K562 (cell line): ENCODE measurements at regions not wholly inside any gene's neighbourhood (a gene's known extent, or its start where the extent isn't known, plus 50 kb on each side); places are given as distances from the start of the nearest gene placed in this dataset.

Source experiments
- CEBPG ChIP-seq, 3 experiments: fragments of 200-800 bp in 1 of 3; sonication (Bioruptor generic) in 1 of 3; sonication (generic) in 1 of 3; formaldehyde crosslinking in 1 of 3; IDR thresholded peaks in 2 of 3; conservative IDR thresholded peaks in 1 of 3; 2 replicates each; pipeline versions ENCODE4 v1.6.1 to v1.8.0; 2016 to 2022; ENCODE audit warnings: missing compliant biosample characterization in 2 of 3, missing genetic modification characterization in 2 of 3, mild to moderate bottlenecking in 1 of 3, missing genetic modification reagents in 1 of 3
- E2F6 ChIP-seq, 2 experiments: IDR thresholded peaks; 2 replicates each; pipeline ENCODE4 v1.6.1; 2011; ENCODE audit warnings: borderline replicate concordance in 1 of 2, control low read depth in 1 of 2, low read depth in 1 of 2, low read length in 1 of 2, mild to moderate bottlenecking in 1 of 2, mixed read lengths in 1 of 2, moderate library complexity in 1 of 2; ENCODE audit not compliant: insufficient read depth in 1 of 2, insufficient read length in 1 of 2, poor library complexity in 1 of 2, severe bottlenecking in 1 of 2; ENCODE audit errors: extremely low read depth in 1 of 2
- ETS2 ChIP-seq: IDR thresholded peaks from 2 replicates; pipeline ENCODE4 v1.6.1; 2016; ENCODE audit warnings: borderline replicate concordance, missing genetic modification characterization, mild to moderate bottlenecking, moderate library complexity, missing compliant biosample characterization; ENCODE audit not compliant: poor library complexity, severe bottlenecking
- FOSL1 ChIP-seq: fragments of 200-800 bp; sonication (Bioruptor generic); conservative IDR thresholded peaks from 2 replicates; pipeline ENCODE4 v1.6.1; 2016; ENCODE audit warnings: missing genetic modification characterization, missing compliant biosample characterization
- HDAC6 ChIP-seq: IDR thresholded peaks from 2 replicates; pipeline ENCODE4 v1.6.1; 2012; ENCODE audit warnings: low read depth, mild to moderate bottlenecking, control low read depth, inconsistent platforms, low read length, moderate library complexity
- HDAC8 ChIP-seq: fragments of 450-650 bp; IDR thresholded peaks from 2 replicates; pipeline ENCODE4 v1.6.1; 2016; ENCODE audit warnings: mild to moderate bottlenecking, missing genetic modification characterization, moderate library complexity, missing compliant biosample characterization
- JUNB ChIP-seq: fragments of 450-650 bp; formaldehyde crosslinking; conservative IDR thresholded peaks from 2 replicates; pipeline ENCODE4 v1.4.0; 2020; ENCODE audit warnings: mild to moderate bottlenecking
- MITF ChIP-seq: IDR thresholded peaks from 2 replicates; pipeline ENCODE4 v1.6.1; 2014; ENCODE audit warnings: antibody characterized with exemption
- NFXL1 ChIP-seq: fragments of 450-650 bp; formaldehyde crosslinking; IDR thresholded peaks from 2 replicates; pipeline ENCODE4 v1.4.0; 2021; ENCODE audit warnings: mild to moderate bottlenecking
- POLR2B ChIP-seq: fragments of 450-650 bp; IDR thresholded peaks from 2 replicates; pipeline ENCODE4 v1.6.1; 2018; ENCODE audit warnings: low read depth; ENCODE audit not compliant: partially characterized antibody
- PTRF ChIP-seq: fragments of 450-650 bp; IDR thresholded peaks from 2 replicates; pipeline ENCODE4 v1.6.1; 2016; ENCODE audit warnings: mild to moderate bottlenecking, missing genetic modification characterization, missing compliant biosample characterization
- RFX7 ChIP-seq: fragments of 250-450 bp; sonication (Bioruptor Pico); IDR thresholded peaks from 2 replicates; pipeline ENCODE4 v1.5.1; 2021; ENCODE audit warnings: mild to moderate bottlenecking
- YY1 ChIP-seq, 3 experiments: IDR thresholded peaks; 2 replicates each; pipeline ENCODE4 v1.6.1; 2011; ENCODE audit warnings: low read length in 2 of 3, mild to moderate bottlenecking in 2 of 3, moderate library complexity in 2 of 3, borderline replicate concordance in 1 of 3, control low read depth in 1 of 3, low read depth in 1 of 3; ENCODE audit not compliant: insufficient read depth in 3 of 3, insufficient replicate concordance in 2 of 3, control insufficient read depth in 1 of 3, insufficient read length in 1 of 3; ENCODE audit errors: extremely low read depth in 1 of 3
- ZBTB8A ChIP-seq: fragments of 450-650 bp; IDR thresholded peaks from 2 replicates; pipeline ENCODE4 v1.6.1; 2018; ENCODE audit warnings: mild to moderate bottlenecking, moderate library complexity; ENCODE audit not compliant: partially characterized antibody
- ZNF253 ChIP-seq: fragments of 250-450 bp; sonication (Bioruptor Pico); conservative IDR thresholded peaks from 2 replicates; pipeline ENCODE4 v1.6.1; 2021; ENCODE audit warnings: mild to moderate bottlenecking
- ZNF3 ChIP-seq: fragments of 250-450 bp; sonication (Bioruptor Pico); IDR thresholded peaks from 2 replicates; pipeline ENCODE4 v1.5.0; 2021; ENCODE audit warnings: mild to moderate bottlenecking, moderate library complexity
- ZNF551 ChIP-seq: fragments of 250-450 bp; sonication (Bioruptor Pico); IDR thresholded peaks from 2 replicates; pipeline ENCODE4 v1.5.0; 2021; ENCODE audit warnings: mild to moderate bottlenecking, moderate library complexity
- ZNF589 ChIP-seq: fragments of 200-800 bp; sonication (Bioruptor generic); IDR thresholded peaks from 2 replicates; pipeline ENCODE4 v1.6.1; 2016; ENCODE audit warnings: low read depth, missing genetic modification characterization, missing compliant biosample characterization
- ZNF77 ChIP-seq: fragments of 250-450 bp; sonication (Bioruptor Pico); IDR thresholded peaks from 2 replicates; pipeline ENCODE4 v1.5.0; 2020
- TF ChIP-seq, protein P1 (sequence below), 2 experiments: fragments of 450-650 bp in 1 of 2; sonication (generic) in 1 of 2; formaldehyde crosslinking; conservative IDR thresholded peaks; 2 replicates each; pipeline versions ENCODE4 v1.4.0 to v1.8.1; 2020 to 2022; ENCODE audit warnings: mild to moderate bottlenecking in 1 of 2, missing genetic modification reagents in 1 of 2
- TF ChIP-seq, protein P2 (sequence below), 3 experiments: fragments of 200-800 bp in 1 of 3; sonication (Bioruptor generic) in 1 of 3; sonication (generic) in 1 of 3; formaldehyde crosslinking in 1 of 3; IDR thresholded peaks; 2 replicates each; pipeline versions ENCODE4 v1.6.1 to v1.8.0; 2016 to 2022; ENCODE audit warnings: mild to moderate bottlenecking in 2 of 3, missing compliant biosample characterization in 2 of 3, missing genetic modification characterization in 2 of 3, missing genetic modification reagents in 1 of 3
- TF ChIP-seq, protein P3 (sequence below): fragments of 450-650 bp; IDR thresholded peaks from 2 replicates; pipeline ENCODE4 v1.6.1; 2016; ENCODE audit warnings: low read depth, mild to moderate bottlenecking, moderate library complexity

- no peak for TF ChIP-seq ETS2 (tag)
- TF ChIP-seq FOSL1 (tag) = 0 out of 2 replicates have a peak, but pooled peaks have one; percentile 22
- TF ChIP-seq, protein P1, sequence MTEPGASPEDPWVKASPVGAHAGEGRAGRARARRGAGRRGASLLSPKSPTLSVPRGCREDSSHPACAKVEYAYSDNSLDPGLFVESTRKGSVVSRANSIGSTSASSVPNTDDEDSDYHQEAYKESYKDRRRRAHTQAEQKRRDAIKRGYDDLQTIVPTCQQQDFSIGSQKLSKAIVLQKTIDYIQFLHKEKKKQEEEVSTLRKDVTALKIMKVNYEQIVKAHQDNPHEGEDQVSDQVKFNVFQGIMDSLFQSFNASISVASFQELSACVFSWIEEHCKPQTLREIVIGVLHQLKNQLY (CRISPR knock-in tag; conservative IDR thresholded peaks at IDR 0.05) = no peak
- TF ChIP-seq ZBTB8A = no peak
- TF ChIP-seq ZNF551 = no peak
- no peak for TF ChIP-seq POLR2B
- TF ChIP-seq CEBPG (CRISPR knock-in tag; IDR thresholded peaks at IDR 0.05) = no peak
- 0 out of 4 replicates have a peak, but pooled peaks of 1 of the 2 experiments have one; percentile 27 for TF ChIP-seq CEBPG (tag; conservative IDR thresholded peaks at IDR 0.05 in 1 of 2, IDR thresholded peaks at IDR 0.05 in 1 of 2)
- TF ChIP-seq ZNF3 (CRISPR knock-in tag) = no peak
- TF ChIP-seq JUNB = no peak
- TF ChIP-seq HDAC8 (tag) = no peak
- no peak for TF ChIP-seq MITF
- TF ChIP-seq ZNF589 (CRISPR knock-in tag) = no peak
- TF ChIP-seq RFX7 (CRISPR knock-in tag) = no peak
- no peak for TF ChIP-seq HDAC6
- TF ChIP-seq ZNF77 = no peak
- no peak for TF ChIP-seq E2F6 (IDR thresholded peaks at IDR 0.05; ENCODE audit: borderline replicate concordance in 1 of 2, extremely low read depth in 1 of 2, insufficient read depth in 1 of 2, insufficient read length in 1 of 2, low read depth in 1 of 2, low read length in 1 of 2, poor library complexity in 1 of 2, severe bottlenecking in 1 of 2)
- TF ChIP-seq, protein P2, sequence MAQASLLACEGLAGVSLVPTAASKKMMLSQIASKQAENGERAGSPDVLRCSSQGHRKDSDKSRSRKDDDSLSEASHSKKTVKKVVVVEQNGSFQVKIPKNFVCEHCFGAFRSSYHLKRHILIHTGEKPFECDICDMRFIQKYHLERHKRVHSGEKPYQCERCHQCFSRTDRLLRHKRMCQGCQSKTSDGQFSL (CRISPR knock-in tag; IDR thresholded peaks at IDR 0.05) = no peak
- TF ChIP-seq, protein P2 (tag; IDR thresholded peaks at IDR 0.05) = no peak
- TF ChIP-seq YY1 (IDR thresholded peaks at IDR 0.05; ENCODE audit: borderline replicate concordance in 1 of 3, control insufficient read depth in 1 of 3, extremely low read depth in 1 of 3, insufficient read depth in 3 of 3, insufficient read length in 1 of 3, insufficient replicate concordance in 2 of 3, low read depth in 1 of 3, low read length in 2 of 3) = no peak
- TF ChIP-seq ZNF253 (CRISPR knock-in tag) = no peak
- TF ChIP-seq NFXL1 (CRISPR knock-in tag) = no peak
- TF ChIP-seq PTRF (tag) = no peak
- TF ChIP-seq, protein P3, sequence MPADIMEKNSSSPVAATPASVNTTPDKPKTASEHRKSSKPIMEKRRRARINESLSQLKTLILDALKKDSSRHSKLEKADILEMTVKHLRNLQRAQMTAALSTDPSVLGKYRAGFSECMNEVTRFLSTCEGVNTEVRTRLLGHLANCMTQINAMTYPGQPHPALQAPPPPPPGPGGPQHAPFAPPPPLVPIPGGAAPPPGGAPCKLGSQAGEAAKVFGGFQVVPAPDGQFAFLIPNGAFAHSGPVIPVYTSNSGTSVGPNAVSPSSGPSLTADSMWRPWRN = no peak
Observed at GRCh38 chr16:80046848-80047247, 446.3 kb upstream of the MAF start (continued).
